Posterior vena cava (tissue), 2 donors: ENCODE measurements at regions not wholly inside any gene's neighbourhood (a gene's known extent, or its start where the extent isn't known, plus 50 kb on each side); places are given as distances from the start of the nearest gene placed in this dataset.
"Not testable (repeated sequence)": the region's sequence is repeated elsewhere in the genome, so short reads cannot be mapped to it uniquely, and the experiment has no call there.

ENCODE experiments used
- DNase-seq: peaks from one replicate; pipeline ENCODE4 v3.0.0-alpha.2; 2020; ENCODE audit warnings: low spot score
- intact Hi-C, 2 donors: fragments of 100-400 bp; cut with DNase I; formaldehyde crosslinking; loops; one replicate each; pipeline versions ENCODE4 v1.14.1 to v1.14.2; 2022 to 2023
- donor health status: DM: yes; HTN: yes; CAD: no.
- donor health status: DM: yes; HTN: yes; CAD: no.

DNA sequence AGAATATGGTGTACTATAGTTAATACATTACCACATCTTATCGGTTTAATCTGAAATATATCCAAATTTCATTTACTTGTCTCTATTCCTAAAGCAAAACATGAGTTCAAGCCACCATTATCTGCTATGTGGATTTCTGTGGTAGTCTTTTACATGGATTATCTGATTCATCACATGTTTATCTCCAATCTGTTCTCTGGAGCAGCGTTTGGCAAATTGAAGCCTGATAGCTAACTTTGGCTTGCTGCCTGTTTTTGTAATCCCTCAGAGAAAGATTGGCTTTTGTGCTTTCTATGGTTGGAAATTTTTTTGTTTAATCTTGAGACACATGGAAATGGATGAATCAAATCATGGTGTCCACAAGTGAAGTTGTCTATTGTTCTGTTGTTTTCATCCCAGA lies 274.3 kb downstream of the JRKL start:
- DNase-seq: no peak
- intact Hi-C loops: no loop called here

DNA sequence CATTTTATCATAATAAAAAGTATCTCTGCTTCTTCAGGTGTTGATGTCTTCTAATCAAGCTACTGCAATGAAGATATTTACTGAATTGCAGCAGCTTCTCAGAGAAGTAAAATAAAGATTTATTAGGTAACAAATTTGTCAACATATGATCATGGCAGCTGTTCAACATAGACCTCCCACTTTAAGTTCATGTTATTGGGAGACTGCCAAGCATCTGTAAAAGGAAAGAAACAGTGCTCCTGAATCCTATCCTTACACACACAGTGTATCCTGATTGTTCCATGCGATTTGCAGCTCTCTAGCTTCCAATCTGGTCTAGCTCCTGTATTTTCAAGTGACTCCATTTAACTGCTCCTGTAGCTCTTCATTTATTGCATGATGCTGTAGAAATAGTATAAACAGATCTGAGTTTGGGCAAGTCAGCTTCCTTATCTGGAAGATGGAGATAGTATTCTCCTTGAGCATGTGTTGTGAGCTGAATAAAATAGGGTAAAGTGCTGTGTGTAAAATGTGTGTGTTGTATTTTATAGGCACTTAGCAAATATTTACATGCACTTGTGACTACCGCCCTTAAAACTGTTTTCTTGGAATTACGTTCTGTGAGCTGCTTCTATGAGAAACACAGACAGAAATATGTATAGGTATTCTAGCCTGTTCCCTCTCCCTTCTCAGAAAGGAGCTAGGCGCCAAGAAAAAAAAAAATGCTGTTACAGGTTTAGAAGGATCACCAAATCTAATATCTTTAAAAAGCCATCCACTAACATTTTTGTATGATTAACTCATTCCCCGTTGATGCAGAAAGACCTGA lies 290.6 kb downstream of the JRKL start:
- DNase-seq: no peak
- intact Hi-C loops: no loop called here

DNA sequence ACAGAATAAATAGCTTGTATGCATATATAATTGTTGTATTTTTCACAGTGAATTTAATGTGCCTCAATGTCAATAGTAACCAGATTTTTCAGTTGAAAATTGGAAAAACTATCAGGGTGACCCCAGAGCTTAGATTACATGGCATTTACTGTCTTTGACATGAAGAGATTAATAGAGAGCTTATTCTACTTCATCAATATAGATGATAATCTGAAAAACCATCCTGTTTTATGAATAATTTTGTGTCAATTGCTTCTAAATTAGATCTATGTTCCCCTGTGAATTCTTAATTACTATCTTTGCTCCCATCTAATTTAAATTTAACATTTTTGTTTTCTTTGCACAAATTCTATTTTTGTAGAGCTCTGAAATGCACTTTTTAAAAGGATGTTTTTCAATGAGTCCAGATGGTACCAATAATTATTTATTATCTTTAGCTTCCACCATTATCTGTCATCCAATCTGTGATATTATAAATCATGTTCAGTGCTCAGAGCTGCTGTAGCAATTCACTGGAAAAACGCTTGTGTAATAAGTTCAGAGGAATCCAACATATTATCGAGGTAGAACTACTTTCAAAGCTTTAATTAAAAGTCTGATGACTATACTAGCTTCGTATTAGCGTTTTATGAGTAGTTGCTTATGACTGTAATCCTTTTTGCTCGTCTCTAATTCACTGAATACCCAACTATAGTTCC lies 291.4 kb downstream of the JRKL start:
- intact Hi-C loops: no loop called here
- DNase-seq: no peak

DNA sequence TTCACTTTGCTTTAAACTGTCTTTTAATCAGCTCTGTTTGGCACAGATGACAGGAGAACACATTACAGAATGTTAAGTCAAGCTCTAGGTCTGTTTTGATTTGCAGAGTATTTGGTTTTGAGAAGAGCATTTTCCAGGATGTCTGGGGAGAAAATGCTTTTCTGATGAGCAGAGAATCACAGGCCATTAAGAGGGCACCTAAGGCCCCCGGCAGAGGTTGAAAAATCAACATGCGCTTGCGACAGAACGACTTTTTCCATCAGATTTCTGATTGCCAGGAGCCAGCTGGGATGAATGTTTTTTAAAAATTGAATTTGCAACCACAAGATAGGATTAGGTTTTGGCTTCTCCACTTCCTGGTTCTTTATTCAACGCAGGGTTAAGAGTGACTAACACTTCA lies 304.5 kb downstream of the JRKL start:
- intact Hi-C loops: no loop called here
- DNase-seq: no peak

DNA sequence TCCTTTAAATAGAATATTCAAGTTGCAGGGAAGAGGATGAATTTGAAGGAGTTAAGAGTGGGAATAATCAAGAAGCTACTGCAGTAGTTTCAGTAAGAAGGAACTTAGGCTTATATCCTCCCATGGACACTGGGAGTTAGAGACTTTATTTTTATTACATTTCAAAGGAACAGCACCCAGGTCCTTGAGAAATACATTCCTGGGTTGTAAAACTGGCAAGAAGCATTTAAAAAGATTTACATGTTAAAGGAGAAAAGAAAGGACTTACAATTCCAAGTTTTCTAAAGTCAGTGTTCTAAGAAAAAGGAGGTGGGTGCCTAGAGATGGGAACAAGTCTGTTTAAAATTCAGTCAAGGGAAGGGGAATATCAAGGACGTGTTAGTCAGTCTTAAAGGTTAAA lies 306.9 kb downstream of the JRKL start:
- intact Hi-C loops: no loop called here
- DNase-seq: no peak

DNA sequence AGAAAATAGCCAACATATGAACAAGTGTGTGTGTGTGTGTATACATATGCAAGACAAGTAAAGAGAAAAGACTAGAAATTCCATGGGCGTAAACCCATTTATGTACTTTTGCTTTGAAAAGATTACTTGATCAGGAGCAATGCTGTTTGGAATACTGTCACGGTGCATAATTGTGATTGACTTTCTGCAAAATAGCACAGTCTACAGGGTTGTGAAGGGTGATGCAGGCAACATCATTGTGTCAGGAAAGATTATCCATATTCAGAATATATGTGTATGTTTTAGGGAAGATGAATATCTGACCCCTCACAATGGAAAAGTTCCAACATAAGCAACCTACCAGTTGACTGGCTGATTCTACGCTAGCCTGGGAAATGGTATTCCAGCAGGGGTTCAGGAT lies 307.7 kb downstream of the JRKL start:
- no peak for DNase-seq
- intact Hi-C loops: no loop called here

DNA sequence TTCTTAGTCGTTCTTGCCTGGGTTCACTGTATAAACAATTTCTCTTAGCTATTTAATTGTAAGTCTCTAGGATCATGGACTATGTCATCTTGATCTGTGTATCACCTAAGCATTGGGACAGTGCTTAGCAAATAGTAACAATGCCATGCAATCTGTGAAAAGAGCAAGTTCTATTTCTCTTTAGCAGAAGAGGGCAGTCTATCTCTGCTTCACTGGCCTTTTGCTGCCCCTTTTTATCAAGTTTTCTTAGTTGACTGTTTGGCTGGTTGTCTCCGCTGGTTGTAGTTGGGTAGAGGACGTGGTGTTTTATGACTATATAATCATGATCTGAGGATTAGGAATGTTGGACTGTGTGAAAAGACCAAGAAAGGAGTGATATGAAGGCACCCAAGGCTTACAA lies 315.0 kb downstream of the JRKL start:
- intact Hi-C loops: no loop called here

DNA sequence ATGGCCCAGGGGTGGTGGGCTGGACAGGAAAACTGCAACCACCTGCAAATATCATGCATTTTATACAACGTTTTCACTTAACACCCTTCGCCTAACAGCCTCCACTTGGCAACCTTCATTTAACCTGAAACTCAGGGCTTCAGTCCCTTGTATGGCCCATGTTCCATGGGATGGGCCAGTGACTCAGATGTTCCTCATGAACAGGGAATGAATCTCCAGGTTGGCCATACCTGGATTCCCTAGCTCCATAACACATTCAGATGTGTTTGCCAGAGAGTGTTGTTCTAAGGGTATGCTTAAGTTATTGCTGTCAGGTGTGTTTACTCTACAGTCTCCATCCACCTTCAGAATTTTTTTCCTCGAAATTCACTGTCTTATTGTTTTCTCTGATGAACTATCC lies 316.9 kb downstream of the JRKL start:
- intact Hi-C loops: no loop called here

More for the DNA sequence above, 315.0 kb downstream of the JRKL start:
- DNase-seq: no peak

DNA sequence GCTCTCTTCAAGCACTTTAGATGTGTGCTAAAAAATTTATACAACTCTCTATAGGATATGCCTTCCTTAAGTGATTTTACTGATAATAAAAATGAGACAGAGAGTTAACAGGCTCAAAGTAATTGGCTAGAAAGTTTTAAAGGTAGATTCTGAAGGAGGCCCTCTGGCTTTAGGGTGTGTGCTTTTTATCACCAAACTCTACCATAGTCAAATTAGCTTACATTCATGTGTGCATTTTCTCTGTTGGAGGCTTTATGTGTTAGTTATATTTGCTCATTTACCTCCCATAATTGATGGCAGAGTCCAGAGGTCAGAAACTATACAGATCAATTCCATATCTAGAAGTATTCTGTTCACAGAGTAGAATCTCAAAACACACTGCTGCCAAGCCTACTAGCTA lies 317.5 kb downstream of the JRKL start:
- DNase-seq: no peak
- intact Hi-C loops: no loop called here

More for the DNA sequence above, 316.9 kb downstream of the JRKL start:
- no peak for DNase-seq

DNA sequence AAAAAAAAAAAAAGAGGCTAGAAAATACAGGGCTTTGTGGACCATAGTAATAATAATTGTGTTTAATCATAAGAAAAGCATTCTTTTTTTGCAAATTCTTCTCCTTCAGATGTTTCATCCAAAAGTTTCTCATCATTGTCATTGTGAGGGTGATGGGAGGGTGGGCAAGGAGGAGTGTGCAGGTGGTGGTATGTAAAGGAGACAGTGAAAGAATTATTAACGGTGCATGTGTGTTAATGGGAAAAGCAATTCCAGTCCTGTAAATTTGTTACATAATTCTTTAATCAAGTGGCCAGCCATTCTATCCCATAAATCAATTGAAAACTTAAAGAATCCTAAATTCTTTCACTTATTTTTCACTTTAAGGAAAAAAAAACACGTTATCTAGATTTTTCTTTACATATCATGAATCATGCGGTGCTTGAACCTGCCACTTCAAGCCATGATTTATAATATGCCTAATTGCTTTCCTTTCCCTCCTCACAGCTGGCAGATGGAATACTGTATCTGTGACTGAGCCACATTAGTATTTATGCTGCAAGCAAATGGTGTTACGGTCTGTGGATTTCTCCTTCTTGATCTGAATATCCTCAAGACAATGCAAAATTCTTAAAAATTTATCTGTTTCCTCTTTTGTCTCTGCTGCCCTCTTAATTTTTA lies 318.5 kb downstream of the JRKL start:
- no peak for DNase-seq
- intact Hi-C loops: no loop called here

DNA sequence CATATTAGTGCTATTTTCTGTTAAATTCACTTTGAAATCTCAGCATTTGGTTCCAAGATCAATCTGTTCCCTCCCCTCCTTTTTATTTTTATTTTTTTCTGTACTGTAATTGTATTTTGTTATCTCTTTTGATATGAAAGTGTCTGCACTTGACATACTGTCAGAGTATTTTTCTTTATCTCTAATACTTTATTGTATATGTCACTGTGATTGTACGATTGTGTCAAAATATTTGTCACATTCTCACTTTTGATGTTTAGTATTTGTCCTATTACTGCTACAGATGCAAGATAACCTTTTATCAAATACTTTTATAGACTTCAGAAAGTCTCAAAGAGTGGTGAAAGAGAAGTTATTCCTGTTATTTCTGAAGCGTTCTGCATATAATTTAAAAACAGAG lies 323.5 kb downstream of the JRKL start:
- intact Hi-C loops: no loop called here
- no peak for DNase-seq

DNA sequence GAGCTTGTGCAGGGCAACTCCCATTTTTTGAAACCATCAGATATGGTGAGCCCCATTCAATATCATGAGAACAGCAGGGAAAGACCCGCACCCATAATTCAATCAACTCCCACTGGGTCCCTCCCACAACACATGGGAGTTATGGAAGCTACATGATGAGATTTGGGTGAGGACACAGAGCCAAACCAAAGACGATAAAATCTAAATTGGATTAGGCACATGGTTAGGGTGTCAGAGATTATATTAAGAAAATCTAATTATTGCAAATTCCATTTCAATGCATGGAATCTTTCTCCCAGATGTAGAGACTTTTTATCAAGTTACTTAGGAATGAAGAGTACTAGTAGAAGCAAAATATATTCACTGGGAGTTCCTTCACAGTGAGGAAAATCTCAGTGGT lies 324.9 kb downstream of the JRKL start:
- intact Hi-C loops: no loop called here
- no peak for DNase-seq

DNA sequence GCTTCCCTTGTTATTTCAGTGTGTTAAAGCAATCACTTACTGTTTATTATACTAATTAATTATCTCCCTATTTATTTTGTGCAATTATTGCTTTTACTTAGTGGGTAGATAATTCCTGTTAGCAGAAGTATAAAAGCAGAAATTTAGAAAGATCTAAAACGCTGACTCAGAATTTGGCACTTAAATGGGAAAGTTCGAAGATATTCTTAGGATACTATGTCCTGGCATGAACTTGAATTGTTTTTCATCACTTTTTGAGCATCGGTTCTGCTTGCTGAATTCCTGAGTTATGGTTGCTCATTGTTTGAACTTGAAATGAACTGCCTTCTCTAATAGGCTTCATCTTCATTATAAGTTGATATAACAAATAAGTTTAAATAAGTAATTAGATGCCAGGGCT lies 325.4 kb downstream of the JRKL start:
- intact Hi-C loops: no loop called here
- DNase-seq: no peak

DNA sequence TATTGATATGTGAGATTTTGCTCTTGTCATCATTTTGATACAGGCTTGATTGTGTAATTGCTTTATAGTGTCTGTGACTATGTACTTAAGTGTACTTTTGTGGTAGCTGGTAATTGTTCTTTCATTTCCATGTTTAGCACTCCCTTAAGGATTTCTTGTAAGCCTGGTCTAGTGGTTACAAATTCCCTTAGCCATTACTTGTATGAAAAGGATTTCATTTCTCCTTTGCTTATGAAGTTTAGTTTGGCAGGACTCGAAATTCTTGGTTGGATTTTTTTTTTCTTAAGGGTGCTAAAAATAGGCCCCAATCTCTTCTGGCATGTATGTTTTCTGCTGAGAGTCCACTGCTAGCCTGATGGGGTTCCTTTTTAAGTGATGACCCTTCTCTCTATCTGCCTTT lies 346.8 kb downstream of the JRKL start:
- intact Hi-C loops: no loop called here
- no peak for DNase-seq

DNA sequence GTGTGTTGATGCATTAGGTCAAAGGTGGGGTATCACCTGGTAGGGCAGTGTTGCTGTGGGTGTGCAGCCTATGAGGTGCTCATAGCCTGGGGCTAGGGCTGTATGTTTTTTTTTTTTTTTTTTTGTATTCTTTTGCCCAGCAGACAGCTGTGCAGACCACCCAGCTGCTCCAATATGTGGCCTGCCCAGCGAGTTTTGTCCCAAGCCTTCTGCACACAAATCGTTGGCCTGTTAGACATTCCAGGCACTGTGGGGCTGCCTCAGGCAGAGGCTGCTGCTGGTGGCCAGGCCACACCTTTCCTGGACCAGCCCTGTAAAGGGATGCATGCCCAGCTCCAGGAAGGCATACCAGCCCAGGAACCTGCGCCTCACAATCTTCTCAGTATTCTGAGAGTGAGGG lies 348.5 kb downstream of the JRKL start:
- no peak for DNase-seq
- intact Hi-C loops: no loop called here

DNA sequence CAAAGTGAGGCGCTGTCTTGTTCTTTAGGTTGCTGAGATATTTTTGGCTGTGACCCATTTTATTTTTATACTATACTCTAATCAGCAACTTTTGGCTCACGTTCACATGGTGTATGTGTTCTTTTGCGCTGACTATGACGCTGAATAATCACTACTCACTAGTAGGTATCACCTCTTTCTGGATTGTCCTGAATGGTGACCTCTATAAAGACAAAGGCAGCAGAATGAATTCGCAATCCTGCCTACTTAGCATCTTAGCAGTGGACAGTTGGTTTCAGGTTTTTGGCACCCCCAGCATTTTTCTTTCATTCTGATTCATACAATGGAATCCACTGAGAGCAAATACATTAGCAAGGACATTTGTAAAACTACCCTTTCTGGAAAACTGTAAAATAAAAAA lies 351.3 kb downstream of the JRKL start:
- intact Hi-C loops: no loop called here
- DNase-seq: no peak

DNA sequence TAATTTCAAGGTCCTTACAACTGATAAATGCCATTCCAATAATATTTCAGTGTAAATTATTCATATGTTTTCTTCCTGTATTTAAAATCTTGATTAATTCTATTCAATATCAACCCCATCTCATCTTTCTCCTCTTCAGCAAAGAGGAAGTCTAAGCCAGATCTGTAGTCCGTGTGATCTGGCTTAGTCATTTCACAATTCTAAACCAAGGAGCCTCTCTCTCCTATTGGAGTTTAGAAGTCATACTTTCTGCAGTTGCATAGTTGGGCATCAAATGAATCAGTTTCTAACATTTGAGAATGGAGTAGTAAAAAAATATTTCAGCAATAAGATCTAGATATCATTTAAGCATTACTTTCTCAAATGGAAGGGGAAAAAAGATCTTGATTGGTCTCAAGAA lies 354.9 kb downstream of the JRKL start:
- intact Hi-C loops: no loop called here
- DNase-seq: no peak

DNA sequence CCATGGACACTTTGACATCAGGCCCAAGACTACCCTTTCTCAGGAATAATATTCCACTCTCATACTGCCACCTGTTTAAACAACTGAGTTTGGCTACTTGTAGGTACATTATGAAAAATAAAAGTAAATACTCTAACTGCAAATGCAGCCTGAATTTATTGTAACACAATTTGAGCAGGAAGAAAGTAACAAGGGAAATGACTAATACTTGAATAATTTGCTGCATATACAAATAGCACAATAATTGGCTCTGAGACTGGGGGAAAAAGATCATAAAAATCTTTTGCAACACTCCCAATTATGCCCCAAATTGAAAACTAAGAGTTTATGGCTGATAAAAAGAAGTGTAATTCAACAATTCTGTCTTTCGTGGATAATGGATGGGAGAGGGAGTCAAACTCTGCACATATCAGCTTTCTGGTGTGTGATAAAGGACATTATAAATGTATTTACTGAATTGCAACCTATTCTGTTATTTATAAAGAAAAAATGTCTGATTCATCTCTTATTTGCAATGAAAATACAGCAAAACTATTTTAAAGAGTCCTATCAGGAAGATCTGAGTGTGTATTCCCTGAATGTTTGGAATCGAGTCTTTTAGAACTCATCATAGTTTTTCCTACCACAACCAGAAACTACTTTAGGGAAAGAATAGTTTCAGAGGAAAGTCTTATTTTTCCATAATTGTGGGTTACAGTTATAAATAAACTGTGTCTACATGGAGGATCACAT lies 359.0 kb downstream of the JRKL start:
- intact Hi-C loops: no loop called here
- no peak for DNase-seq

DNA sequence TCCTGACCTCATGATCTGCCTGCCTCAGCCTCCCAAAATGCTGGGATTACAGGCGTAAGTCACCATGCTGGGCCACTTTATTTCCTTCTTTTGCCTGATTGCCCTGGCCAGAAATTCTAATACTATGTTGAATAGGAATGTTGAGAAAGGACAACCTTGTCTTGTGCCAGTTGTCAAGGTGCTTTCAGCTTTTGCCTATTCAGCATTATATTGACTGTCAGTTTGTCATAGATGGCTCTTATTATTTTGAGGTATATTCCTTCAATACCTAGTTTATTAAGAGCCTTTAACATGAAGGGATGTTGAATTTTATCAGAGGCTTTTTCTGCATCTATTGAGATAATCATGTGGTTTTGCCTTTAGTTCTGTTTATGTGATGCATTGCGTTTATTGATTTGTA lies 362.0 kb downstream of the JRKL start:
- DNase-seq, intact Hi-C loops: not testable (repeated sequence)

DNA sequence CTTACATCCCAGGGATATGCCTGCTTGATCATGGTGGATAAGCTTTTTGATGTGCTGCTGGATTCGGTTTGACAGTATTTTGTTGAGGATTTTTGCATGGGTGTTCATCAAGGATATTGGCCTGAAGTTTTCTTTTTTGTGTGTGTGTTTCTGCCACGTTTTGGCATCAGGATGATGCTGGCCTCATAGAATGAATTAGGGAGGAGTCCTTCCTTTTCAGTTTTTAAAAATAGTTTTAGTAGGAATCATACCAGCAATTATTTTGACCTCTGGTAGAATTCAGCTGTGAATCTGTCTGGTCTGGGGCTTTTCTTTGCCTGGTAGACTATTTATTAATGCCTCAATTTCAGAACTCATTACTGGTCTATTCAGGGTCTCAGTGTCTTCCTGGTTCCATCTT lies 362.4 kb downstream of the JRKL start:
- DNase-seq: no peak
- intact Hi-C loops: no loop called here
